ENCODE measurements at regions not wholly inside any gene's neighbourhood (a gene's known extent, or its start where the extent isn't known, plus 50 kb on each side); places are given as distances from the start of the nearest gene placed in this dataset.
"Not testable (repeated sequence)": the region's sequence is repeated elsewhere in the genome, so short reads cannot be mapped to it uniquely, and the experiment has no call there.

DNA sequence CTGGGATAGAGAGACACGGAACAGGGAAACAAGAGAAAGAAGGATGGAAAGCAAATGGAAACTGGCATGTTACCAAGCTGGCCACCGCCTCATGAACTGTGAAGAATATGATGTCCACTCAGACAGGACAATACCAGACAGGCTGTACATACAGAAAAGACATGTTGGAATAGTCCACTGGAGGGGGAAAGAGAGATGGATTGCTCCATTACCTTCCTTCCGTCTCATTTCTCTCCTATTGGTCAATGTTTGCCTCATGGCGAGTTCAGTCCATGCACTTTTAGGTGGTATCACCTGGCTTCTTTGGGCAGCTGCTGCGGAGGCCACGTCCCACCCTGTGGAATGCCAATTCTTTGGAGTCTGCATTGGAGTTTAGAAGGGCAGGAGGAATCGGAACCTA lies 166.4 kb downstream of the AEBP2 start:
- ChIA-PET POLR2A (no interaction called here), CTCF (no interaction called here)
- no peak overlapping the region for H3K27ac Mint-ChIP-seq
- ATAC-seq (no peak), DNase-seq (no peak)
- H3K4me1 Mint-ChIP-seq (ENCODE audit: low read depth), result no peaks in the 10 kb centered on the region
- no peaks in the 10 kb centered on the region for H3K27me3 Mint-ChIP-seq (ENCODE audit: low read depth)
- no peaks in the 10 kb centered on the region for H3K36me3 Mint-ChIP-seq (ENCODE audit: low read depth)
- peaks cover 16% of the 10 kb centered on the region for H3K9me3 Mint-ChIP-seq (ENCODE audit: insufficient read depth)
- no peak overlapping the region for H3K4me3 Mint-ChIP-seq

- no peaks in the 10 kb centered on the region for H3K4me1 Mint-ChIP-seq (ENCODE audit: low read depth)
- CTCF ChIA-PET, result no interaction called here
- POLR2A ChIA-PET, result no interaction called here
- H3K36me3 Mint-ChIP-seq (ENCODE audit: low read depth), result no peaks in the 10 kb centered on the region
- H3K4me3 Mint-ChIP-seq, result no peak overlapping the region
- H3K27me3 Mint-ChIP-seq (ENCODE audit: low read depth), result no peaks in the 10 kb centered on the region
- peaks cover 16% of the 10 kb centered on the region for H3K9me3 Mint-ChIP-seq (ENCODE audit: insufficient read depth)
- no peak for ATAC-seq
- no peak overlapping the region for H3K27ac Mint-ChIP-seq
- no peak for DNase-seq
These were observed 168.7 kb downstream of the AEBP2 start for GRCh38 chr12:19608039-19608438.

- no peaks in the 10 kb centered on the region for H3K9me3 Mint-ChIP-seq (ENCODE audit: insufficient read depth)
- no peak overlapping the region for H3K27ac Mint-ChIP-seq
- peaks cover 15% of the 10 kb centered on the region for H3K4me1 Mint-ChIP-seq (ENCODE audit: low read depth)
- ATAC-seq (no peak), DNase-seq (no peak)
- no peak overlapping the region for H3K4me3 Mint-ChIP-seq
- H3K27me3 Mint-ChIP-seq (ENCODE audit: low read depth), result no peaks in the 10 kb centered on the region
- ChIA-PET POLR2A (no interaction called here), CTCF (interaction anchor here (0.6 to 1.5 kb wide), 2 partner anchors 19 to 40 kb away, joined by 3 read pairs; no protein-coding TSS in a partner anchor)
- H3K36me3 Mint-ChIP-seq (ENCODE audit: low read depth), result no peaks in the 10 kb centered on the region
These were observed 173.8 kb downstream of the AEBP2 start for GRCh38 chr12:19613051-19613535.

DNA sequence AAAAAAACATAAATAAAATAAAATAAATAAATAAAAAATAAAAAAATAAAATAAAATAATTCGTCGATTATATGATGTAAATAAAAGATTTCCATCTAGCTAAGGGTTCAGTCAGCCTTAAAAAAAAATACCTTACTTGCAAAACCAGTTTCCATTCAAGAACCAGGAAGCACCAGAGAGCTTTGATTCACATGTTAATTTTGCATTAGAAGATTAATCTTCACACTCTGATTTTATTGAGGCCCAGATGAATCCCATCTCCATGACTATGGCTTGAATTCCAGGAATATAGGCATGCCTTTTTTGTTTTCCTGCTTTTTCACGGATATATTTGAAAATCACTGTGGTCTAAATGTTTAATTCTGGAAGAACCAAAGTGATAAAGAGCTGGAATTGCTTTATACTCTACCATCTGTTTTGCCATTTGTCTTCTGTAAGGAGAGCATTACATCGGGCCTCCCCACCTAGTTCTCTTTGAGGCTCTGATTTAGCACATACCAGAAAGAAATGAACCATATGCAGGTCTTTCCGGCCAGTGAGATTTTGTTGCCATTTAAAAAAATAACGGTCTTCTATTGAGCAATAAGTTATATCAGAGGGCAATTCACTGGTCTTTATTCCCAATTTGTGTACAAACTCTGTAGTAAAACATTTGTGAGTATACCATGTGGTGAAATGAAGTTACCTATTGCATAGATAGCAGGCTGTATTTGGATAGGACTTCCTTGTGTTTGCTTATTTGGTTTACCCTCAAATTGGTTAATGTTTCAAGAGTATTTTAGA lies 175.5 kb downstream of the AEBP2 start:
- POLR2A ChIA-PET, result no interaction called here
- Mint-ChIP-seq H3K9me3 (ENCODE audit: insufficient read depth) (no peaks in the 10 kb centered on the region), H3K4me3 (no peak overlapping the region), H3K27me3 (ENCODE audit: low read depth) (no peaks in the 10 kb centered on the region), H3K36me3 (ENCODE audit: low read depth) (no peaks in the 10 kb centered on the region), H3K27ac (no peak overlapping the region), H3K4me1 (ENCODE audit: low read depth) (peaks cover 15% of the 10 kb centered on the region)
- no peak for ATAC-seq
- CTCF ChIA-PET, result no interaction called here
- no peak for DNase-seq

GRCh38 chr12:19615384-19615725 lies 176.1 kb downstream of the AEBP2 start:
- Mint-ChIP-seq H3K4me1 (ENCODE audit: low read depth) (peaks cover 15% of the 10 kb centered on the region), H3K9me3 (ENCODE audit: insufficient read depth) (no peaks in the 10 kb centered on the region), H3K4me3 (no peak overlapping the region), H3K27me3 (ENCODE audit: low read depth) (no peaks in the 10 kb centered on the region), H3K27ac (no peak overlapping the region), H3K36me3 (ENCODE audit: low read depth) (no peaks in the 10 kb centered on the region)
- no peak for DNase-seq
- ChIA-PET CTCF (no interaction called here), POLR2A (no interaction called here)
- ATAC-seq, result no peak

DNA sequence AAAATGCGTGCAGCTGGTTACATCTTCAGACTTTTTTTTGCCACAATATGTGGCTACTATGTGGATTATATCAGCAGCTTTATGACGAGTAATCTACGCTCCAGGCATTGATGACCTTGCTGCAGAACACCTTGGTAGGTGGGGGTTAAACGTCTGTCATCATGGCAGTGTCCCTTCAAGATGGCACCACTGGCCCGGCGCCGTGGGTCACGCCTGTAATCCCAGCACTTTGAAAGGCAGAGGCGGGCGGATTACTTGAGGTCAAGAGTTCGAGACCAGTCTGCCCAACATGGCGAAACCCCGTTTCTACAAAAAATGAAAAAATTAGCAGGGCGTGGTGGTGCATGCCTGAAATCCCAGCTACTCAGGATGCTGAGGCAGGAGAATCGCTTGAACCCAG lies 177.5 kb downstream of the AEBP2 start:
- Mint-ChIP-seq H3K27ac (no peak overlapping the region), H3K9me3 (ENCODE audit: insufficient read depth) (no peaks in the 10 kb centered on the region), H3K36me3 (ENCODE audit: low read depth) (no peaks in the 10 kb centered on the region), H3K27me3 (ENCODE audit: low read depth) (no peaks in the 10 kb centered on the region), H3K4me1 (ENCODE audit: low read depth) (peaks cover 15% of the 10 kb centered on the region), H3K4me3 (no peak overlapping the region)
- POLR2A ChIA-PET, result no interaction called here
- ATAC-seq, result no peak
- no peak for DNase-seq
- CTCF ChIA-PET, result no interaction called here

DNA sequence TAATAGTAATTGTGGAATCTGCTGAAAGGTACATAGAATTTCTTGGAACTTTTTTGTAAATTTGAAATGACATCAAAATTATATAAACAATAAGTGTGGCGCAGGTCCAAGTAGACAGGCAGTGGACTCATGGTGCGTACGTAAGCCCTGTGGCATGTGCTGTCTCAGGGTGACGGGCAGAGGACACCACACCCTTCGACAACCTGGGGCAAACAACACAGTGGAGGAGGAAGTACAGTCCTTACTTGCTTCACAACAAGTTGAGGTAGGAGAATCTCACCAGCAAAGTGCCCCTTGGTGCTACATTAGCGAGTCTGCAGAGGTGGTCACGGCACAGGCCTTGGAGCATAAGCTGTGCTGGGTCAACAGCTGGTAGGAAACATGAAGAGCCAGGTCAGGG lies 180.9 kb downstream of the AEBP2 start:
- no peaks in the 10 kb centered on the region for H3K27me3 Mint-ChIP-seq (ENCODE audit: low read depth)
- peaks cover 20% of the 10 kb centered on the region for H3K4me1 Mint-ChIP-seq (ENCODE audit: low read depth)
- no peak overlapping the region for H3K27ac Mint-ChIP-seq
- POLR2A ChIA-PET, result no interaction called here
- DNase-seq (no peak), ATAC-seq (no peak)
- H3K4me3 Mint-ChIP-seq, result no peak overlapping the region
- no peaks in the 10 kb centered on the region for H3K36me3 Mint-ChIP-seq (ENCODE audit: low read depth)
- no peaks in the 10 kb centered on the region for H3K9me3 Mint-ChIP-seq (ENCODE audit: insufficient read depth)
- CTCF ChIA-PET, result no interaction called here

- DNase-seq (no peak), ATAC-seq (no peak)
- ChIA-PET POLR2A (no interaction called here), CTCF (interaction anchor here (1.3 kb wide), 1 partner anchor 44 kb away, joined by 4 read pairs; no protein-coding TSS in a partner anchor)
- Mint-ChIP-seq H3K36me3 (ENCODE audit: low read depth) (peaks cover 2% of the 10 kb centered on the region), H3K27ac (no peak overlapping the region), H3K4me3 (no peak overlapping the region), H3K4me1 (ENCODE audit: low read depth) (peaks cover 9% of the 10 kb centered on the region), H3K27me3 (ENCODE audit: low read depth) (no peaks in the 10 kb centered on the region), H3K9me3 (ENCODE audit: insufficient read depth) (no peaks in the 10 kb centered on the region)
These were observed 184.6 kb downstream of the AEBP2 start for GRCh38 chr12:19623751-19624399.

DNA sequence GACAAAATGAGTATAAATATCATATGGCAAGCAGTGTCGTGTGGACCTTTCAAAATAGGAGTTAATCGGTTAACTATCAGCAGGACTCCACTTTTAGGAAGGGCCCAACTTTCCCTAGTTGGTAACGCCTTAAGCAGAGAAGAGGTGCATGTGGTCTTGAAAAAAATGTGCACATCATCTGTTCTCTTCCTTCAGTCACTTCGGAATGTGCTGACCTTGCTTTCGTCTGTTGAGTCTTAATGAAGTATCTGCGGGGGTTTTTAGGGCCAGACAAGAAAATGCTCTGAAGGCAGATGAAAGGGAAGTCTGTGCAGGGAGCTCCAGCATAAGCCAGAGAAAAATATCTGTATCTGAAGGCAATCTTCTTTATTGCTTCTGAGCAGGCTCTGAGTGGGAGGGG lies 185.2 kb downstream of the AEBP2 start:
- no peaks in the 10 kb centered on the region for H3K9me3 Mint-ChIP-seq (ENCODE audit: insufficient read depth)
- DNase-seq (no peak), ATAC-seq (no peak)
- peaks cover 9% of the 10 kb centered on the region for H3K4me1 Mint-ChIP-seq (ENCODE audit: low read depth)
- H3K27ac Mint-ChIP-seq, result no peak overlapping the region
- peaks cover 2% of the 10 kb centered on the region for H3K36me3 Mint-ChIP-seq (ENCODE audit: low read depth)
- ChIA-PET POLR2A (no interaction called here), CTCF (interaction anchor here (0.7 kb wide), 1 partner anchor 62 kb away, joined by 3 read pairs; no protein-coding TSS in a partner anchor)
- no peaks in the 10 kb centered on the region for H3K27me3 Mint-ChIP-seq (ENCODE audit: low read depth)
- H3K4me3 Mint-ChIP-seq, result no peak overlapping the region

DNA sequence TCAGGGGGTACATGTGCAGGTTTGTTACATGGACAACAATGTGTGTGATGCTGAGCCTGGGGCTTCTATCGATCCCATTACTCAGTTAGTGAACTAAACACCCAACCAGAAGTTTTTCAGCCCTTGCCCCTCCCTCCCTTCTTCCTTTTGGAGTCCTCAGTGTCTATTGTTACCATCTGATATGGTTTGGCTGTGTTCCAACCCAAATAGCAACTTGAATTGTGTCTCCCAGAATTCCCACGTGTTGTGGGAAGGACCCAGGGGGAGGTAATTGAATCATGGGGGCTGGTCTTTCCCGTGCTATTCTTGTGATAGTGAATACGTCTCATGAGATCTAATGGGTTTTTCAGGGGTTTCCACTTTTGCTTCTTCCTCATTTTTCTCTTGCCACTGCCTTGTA lies 186.3 kb downstream of the AEBP2 start:
- H3K27ac Mint-ChIP-seq; H3K36me3 Mint-ChIP-seq (ENCODE audit: low read depth); POLR2A ChIA-PET: not testable (repeated sequence)

GRCh38 chr12:19627719-19628118 lies 188.4 kb downstream of the AEBP2 start:
- Mint-ChIP-seq H3K27me3 (ENCODE audit: low read depth) (no peaks in the 10 kb centered on the region), H3K9me3 (ENCODE audit: insufficient read depth) (no peaks in the 10 kb centered on the region), H3K36me3 (ENCODE audit: low read depth) (peaks cover 2% of the 10 kb centered on the region), H3K4me3 (no peak overlapping the region), H3K27ac (no peak overlapping the region), H3K4me1 (ENCODE audit: low read depth) (peaks cover 9% of the 10 kb centered on the region)
- ChIA-PET CTCF (no interaction called here), POLR2A (no interaction called here)
- ATAC-seq, result no peak
- no peak for DNase-seq

More for the DNA sequence above, 186.3 kb downstream of the AEBP2 start:
- H3K4me1 Mint-ChIP-seq (ENCODE audit: low read depth); H3K4me3 Mint-ChIP-seq; H3K9me3 Mint-ChIP-seq (ENCODE audit: insufficient read depth); DNase-seq; CTCF ChIA-PET; H3K27me3 Mint-ChIP-seq (ENCODE audit: low read depth); ATAC-seq: not testable (repeated sequence)

GRCh38 chr12:19630536-19630935 lies 191.2 kb downstream of the AEBP2 start:
- no peaks in the 10 kb centered on the region for H3K4me1 Mint-ChIP-seq (ENCODE audit: low read depth)
- no peaks in the 10 kb centered on the region for H3K27me3 Mint-ChIP-seq (ENCODE audit: low read depth)
- peaks cover 2% of the 10 kb centered on the region for H3K36me3 Mint-ChIP-seq (ENCODE audit: low read depth)
- no peak overlapping the region for H3K27ac Mint-ChIP-seq
- no peak overlapping the region for H3K4me3 Mint-ChIP-seq
- H3K9me3 Mint-ChIP-seq (ENCODE audit: insufficient read depth), result no peaks in the 10 kb centered on the region
- POLR2A ChIA-PET, result no interaction called here
- DNase-seq, result no peak
- no peak for ATAC-seq
- CTCF ChIA-PET, result interaction anchor here (1.7 kb wide), 1 partner anchor 19 kb away, joined by 3 read pairs; no protein-coding TSS in a partner anchor

All from activated CD8-positive, alpha-beta T cell treated with anti-CD3 and anti-CD28 coated beads, Interleukin-2, amount 10 ng/mL, durations not matched to agents 7 days and 5 days (primary cell).